ENCODE measurements at regions not wholly inside any gene's neighbourhood (a gene's known extent, or its start where the extent isn't known, plus 50 kb on each side); places are given as distances from the start of the nearest gene placed in this dataset.

- no peak for DNase-seq (ENCODE audit: unreplicated experiment)
- Mint-ChIP-seq H3K27ac (ENCODE audit: low read depth, unreplicated experiment) (no peak overlapping the region), H3K9me3 (ENCODE audit: unreplicated experiment) (no peaks in the 10 kb centered on the region), H3K27me3 (ENCODE audit: insufficient read depth, unreplicated experiment) (no peaks in the 10 kb centered on the region), H3K36me3 (ENCODE audit: insufficient read depth, unreplicated experiment) (no peaks in the 10 kb centered on the region), H3K4me1 (ENCODE audit: insufficient read depth, unreplicated experiment) (peaks cover 13% of the 10 kb centered on the region), H3K4me3 (ENCODE audit: unreplicated experiment) (no peak overlapping the region)
- TF ChIP-seq CTCF (IDR thresholded peaks at IDR 0.05; ENCODE audit: unreplicated experiment): no peak
- no TSS peak for BruUV-seq (replicated peaks)
- intact Hi-C loops (cut with micrococcal nuclease): no loop called here
- POLR2A ChIA-PET: no interaction called here
- CTCF ChIA-PET: interaction anchor here (0.6 to 1.4 kb wide), 2 partner anchors 12 to 29 kb away, joined by 3 read pairs; no protein-coding TSS in a partner anchor
Observed at GRCh38 chr11:110773442-110773841, 61.2 kb upstream of the ARHGAP20 start.

- Mint-ChIP-seq H3K4me1 (ENCODE audit: insufficient read depth, unreplicated experiment) (peaks cover 13% of the 10 kb centered on the region), H3K36me3 (ENCODE audit: insufficient read depth, unreplicated experiment) (no peaks in the 10 kb centered on the region), H3K4me3 (ENCODE audit: unreplicated experiment) (no peak overlapping the region), H3K9me3 (ENCODE audit: unreplicated experiment) (no peaks in the 10 kb centered on the region), H3K27me3 (ENCODE audit: insufficient read depth, unreplicated experiment) (no peaks in the 10 kb centered on the region), H3K27ac (ENCODE audit: low read depth, unreplicated experiment) (no peak overlapping the region)
- ChIA-PET CTCF (interaction anchor here (0.6 kb wide), 1 partner anchor 30 kb away, joined by 3 read pairs; no protein-coding TSS in a partner anchor), POLR2A (no interaction called here)
- intact Hi-C loops (cut with micrococcal nuclease): no loop called here
- DNase-seq (ENCODE audit: unreplicated experiment): no peak
- no peak for TF ChIP-seq CTCF (IDR thresholded peaks at IDR 0.05; ENCODE audit: unreplicated experiment)
- no TSS peak for BruUV-seq (replicated peaks)
Observed at GRCh38 chr11:110772863-110773262, 60.6 kb upstream of the ARHGAP20 start.

GRCh38 chr11:110766316-110766715, 54.1 kb upstream of the ARHGAP20 start:
- POLR2A ChIA-PET: interaction anchor here (1.3 kb wide), 1 partner anchor 11 kb away, joined by 3 read pairs; no protein-coding TSS in a partner anchor
- intact Hi-C loops (cut with micrococcal nuclease): no loop called here

DNA sequence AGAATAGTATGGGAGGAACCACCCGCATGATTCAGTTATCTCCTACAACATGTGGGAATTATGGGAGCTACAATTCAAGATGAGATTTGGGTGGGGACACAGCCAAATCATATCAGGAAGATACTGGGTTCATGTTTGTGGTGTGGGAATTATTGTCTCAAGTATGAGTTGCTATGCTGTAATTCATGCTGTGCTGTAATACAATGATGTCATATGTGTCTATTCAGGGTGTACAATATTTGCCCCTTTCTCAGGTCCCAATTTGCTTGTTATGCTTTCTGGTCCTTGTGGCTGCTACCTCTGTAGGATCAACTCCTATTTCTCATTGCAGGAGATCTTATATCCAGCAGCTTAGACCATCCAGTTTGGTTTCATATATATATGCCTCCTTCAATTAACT, 52.2 kb upstream of the ARHGAP20 start:
- DNase-seq (ENCODE audit: unreplicated experiment): no peak

More at GRCh38 chr11:110766316-110766715, 54.1 kb upstream of the ARHGAP20 start:
- TF ChIP-seq CTCF (IDR thresholded peaks at IDR 0.05; ENCODE audit: unreplicated experiment): no peak
- no peak for DNase-seq (ENCODE audit: unreplicated experiment)
- no peak overlapping the region for H3K27ac Mint-ChIP-seq (ENCODE audit: low read depth, unreplicated experiment)
- H3K4me1 Mint-ChIP-seq (ENCODE audit: insufficient read depth, unreplicated experiment): peaks cover 14% of the 10 kb centered on the region
- H3K9me3 Mint-ChIP-seq (ENCODE audit: unreplicated experiment): no peaks in the 10 kb centered on the region
- CTCF ChIA-PET: no interaction called here
- no peaks in the 10 kb centered on the region for H3K27me3 Mint-ChIP-seq (ENCODE audit: insufficient read depth, unreplicated experiment)
- no TSS peak for BruUV-seq (replicated peaks)
- H3K36me3 Mint-ChIP-seq (ENCODE audit: insufficient read depth, unreplicated experiment): no peaks in the 10 kb centered on the region
- H3K4me3 Mint-ChIP-seq (ENCODE audit: unreplicated experiment): no peak overlapping the region

More for the DNA sequence above, 52.2 kb upstream of the ARHGAP20 start:
- Mint-ChIP-seq H3K36me3 (ENCODE audit: insufficient read depth, unreplicated experiment) (no peaks in the 10 kb centered on the region), H3K9me3 (ENCODE audit: unreplicated experiment) (no peaks in the 10 kb centered on the region), H3K4me3 (ENCODE audit: unreplicated experiment) (no peak overlapping the region), H3K27me3 (ENCODE audit: insufficient read depth, unreplicated experiment) (peaks cover 4% of the 10 kb centered on the region), H3K27ac (ENCODE audit: low read depth, unreplicated experiment) (no peak overlapping the region), H3K4me1 (ENCODE audit: insufficient read depth, unreplicated experiment) (peaks cover 14% of the 10 kb centered on the region)
- intact Hi-C loops (cut with micrococcal nuclease): no loop called here
- CTCF ChIA-PET: interaction anchor here (0.5 to 0.6 kb wide), 2 partner anchors 100 to 474 kb away, joined by 3 to 4 read pairs; no protein-coding TSS in a partner anchor
- TF ChIP-seq CTCF (IDR thresholded peaks at IDR 0.05; ENCODE audit: unreplicated experiment): no peak
- no TSS peak for BruUV-seq (replicated peaks)
- POLR2A ChIA-PET: no interaction called here
